Hepatocyte (in vitro differentiated cells): ENCODE measurements at regions not wholly inside any gene's neighbourhood (a gene's known extent, or its start where the extent isn't known, plus 50 kb on each side); places are given as distances from the start of the nearest gene placed in this dataset.

Source experiments
- DNase-seq: peaks from one replicate; pipeline ENCODE4 v3.0.0-alpha.2; 2016; ENCODE audit warnings: low spot score
- H2AFZ ChIP-seq: fragments of 200-600 bp; sonication (generic); 2 replicates; pipeline ENCODE4 v1.6.0; 2016; ENCODE audit warnings: antibody characterized with exemption, mild to moderate bottlenecking
- H3K27ac ChIP-seq: fragments of 200-600 bp; sonication (generic); 2 replicates; pipeline ENCODE4 v1.5.1; 2016; ENCODE audit warnings: mild to moderate bottlenecking
- H3K27me3 ChIP-seq: fragments of 200-600 bp; sonication (generic); 2 replicates; pipeline ENCODE4 v1.6.1; 2016
- H3K36me3 ChIP-seq: fragments of 200-600 bp; sonication (generic); replicated peaks from 2 replicates; pipeline ENCODE4 v1.5.1; 2016; ENCODE audit warnings: low read depth; ENCODE audit not compliant: insufficient read depth
- H3K4me1 ChIP-seq: fragments of 200-600 bp; sonication (generic); 2 replicates; pipeline ENCODE4 v1.5.1; 2016; ENCODE audit warnings: mild to moderate bottlenecking, moderate library complexity; ENCODE audit not compliant: insufficient read depth
- H3K4me2 ChIP-seq: fragments of 200-600 bp; sonication (generic); 2 replicates; pipeline ENCODE4 v1.6.0; 2016
- H3K4me3 ChIP-seq: fragments of 200-600 bp; sonication (generic); 2 replicates; pipeline ENCODE4 v1.5.1; 2016; ENCODE audit warnings: mild to moderate bottlenecking
- H3K79me2 ChIP-seq: fragments of 200-600 bp; sonication (generic); 2 replicates; pipeline ENCODE4 v1.6.0; 2017; ENCODE audit warnings: mild to moderate bottlenecking
- H3K9me2 ChIP-seq: fragments of 200-600 bp; sonication (generic); replicated peaks from 2 replicates; pipeline ENCODE4 v1.6.0; 2017; ENCODE audit warnings: mild to moderate bottlenecking; ENCODE audit not compliant: insufficient read depth
- H3K9me3 ChIP-seq: fragments of 200-600 bp; sonication (generic); 2 replicates; pipeline ENCODE4 v1.5.1; 2016; ENCODE audit warnings: low read depth, mild to moderate bottlenecking
- H4K20me1 ChIP-seq: fragments of 200-600 bp; sonication (generic); 2 replicates; pipeline ENCODE4 v1.6.0; 2016; ENCODE audit warnings: mild to moderate bottlenecking; ENCODE audit not compliant: insufficient read depth, poor library complexity, severe bottlenecking
- EZH2 ChIP-seq: fragments of 200-600 bp; sonication (generic); IDR thresholded peaks from 2 replicates; pipeline ENCODE4 v1.6.1; 2016; ENCODE audit warnings: antibody characterized with exemption, mild to moderate bottlenecking, borderline replicate concordance
- EZH2phosphoT487 ChIP-seq: fragments of 200-600 bp; sonication (generic); IDR thresholded peaks from one replicate; pipeline ENCODE4 v1.6.1; 2018; ENCODE audit warnings: antibody characterized with exemption, mild to moderate bottlenecking, low read depth, moderate library complexity; ENCODE audit not compliant: unreplicated experiment, severe bottlenecking
- WGBS: methylation state at CpG from one replicate; pipeline ENCODE4 v1.1.6; 2016; ENCODE audit warnings: low lambda C conversion rate; ENCODE audit errors: missing lambda C conversion rate; 5-methylcytosine and 5-hydroxymethylcytosine counted together
- TF ChIP-seq, protein P1 (sequence below): fragments of 200-600 bp; sonication (generic); IDR thresholded peaks from 2 replicates; pipeline ENCODE4 v1.5.1; 2016; ENCODE audit warnings: antibody characterized with exemption, mild to moderate bottlenecking; ENCODE audit not compliant: poor library complexity

GRCh38 chr7:25897261-25897782, 254.7 kb upstream of the NFE2L3 start:
- 70% methylated on average over 8 of the region's 8 CpGs for WGBS
- DNase-seq: no peak

GRCh38 chr7:25900245-25900644, 251.8 kb upstream of the NFE2L3 start:
- Histone ChIP-seq H3K9me2 (no peaks in the 10 kb centered on the region), H3K27ac (no peak overlapping the region), H4K20me1 (no peaks in the 10 kb centered on the region), H3K4me3 (no peak overlapping the region), H3K27me3 (no peaks in the 10 kb centered on the region), H2AFZ (no peak overlapping the region), H3K4me1 (no peaks in the 10 kb centered on the region), H3K79me2 (no peaks in the 10 kb centered on the region), H3K9me3 (no peaks in the 10 kb centered on the region), H3K36me3 (no peaks in the 10 kb centered on the region), H3K4me2 (no peak overlapping the region)
- WGBS: 93% methylated on average over 3 of the region's 3 CpGs
- TF ChIP-seq EZH2phosphoT487 (no peak), EZH2 (no peak)
- TF ChIP-seq, protein P1, sequence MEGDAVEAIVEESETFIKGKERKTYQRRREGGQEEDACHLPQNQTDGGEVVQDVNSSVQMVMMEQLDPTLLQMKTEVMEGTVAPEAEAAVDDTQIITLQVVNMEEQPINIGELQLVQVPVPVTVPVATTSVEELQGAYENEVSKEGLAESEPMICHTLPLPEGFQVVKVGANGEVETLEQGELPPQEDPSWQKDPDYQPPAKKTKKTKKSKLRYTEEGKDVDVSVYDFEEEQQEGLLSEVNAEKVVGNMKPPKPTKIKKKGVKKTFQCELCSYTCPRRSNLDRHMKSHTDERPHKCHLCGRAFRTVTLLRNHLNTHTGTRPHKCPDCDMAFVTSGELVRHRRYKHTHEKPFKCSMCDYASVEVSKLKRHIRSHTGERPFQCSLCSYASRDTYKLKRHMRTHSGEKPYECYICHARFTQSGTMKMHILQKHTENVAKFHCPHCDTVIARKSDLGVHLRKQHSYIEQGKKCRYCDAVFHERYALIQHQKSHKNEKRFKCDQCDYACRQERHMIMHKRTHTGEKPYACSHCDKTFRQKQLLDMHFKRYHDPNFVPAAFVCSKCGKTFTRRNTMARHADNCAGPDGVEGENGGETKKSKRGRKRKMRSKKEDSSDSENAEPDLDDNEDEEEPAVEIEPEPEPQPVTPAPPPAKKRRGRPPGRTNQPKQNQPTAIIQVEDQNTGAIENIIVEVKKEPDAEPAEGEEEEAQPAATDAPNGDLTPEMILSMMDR: no peak
- no peak for DNase-seq

More at GRCh38 chr7:25897261-25897782, 254.7 kb upstream of the NFE2L3 start:
- no peak overlapping the region for H3K4me2 ChIP-seq
- no peaks in the 10 kb centered on the region for H3K36me3 ChIP-seq
- no peak overlapping the region for H2AFZ ChIP-seq
- peaks cover 5% of the 10 kb centered on the region for H3K4me1 ChIP-seq
- TF ChIP-seq, protein P1: no peak
- TF ChIP-seq EZH2phosphoT487 (no peak), EZH2 (no peak)
- no peaks in the 10 kb centered on the region for H4K20me1 ChIP-seq
- no peak overlapping the region for H3K27ac ChIP-seq
- no peaks in the 10 kb centered on the region for H3K27me3 ChIP-seq
- H3K4me3 ChIP-seq: no peak overlapping the region
- no peaks in the 10 kb centered on the region for H3K79me2 ChIP-seq
- H3K9me2 ChIP-seq: no peaks in the 10 kb centered on the region
- no peaks in the 10 kb centered on the region for H3K9me3 ChIP-seq

DNA sequence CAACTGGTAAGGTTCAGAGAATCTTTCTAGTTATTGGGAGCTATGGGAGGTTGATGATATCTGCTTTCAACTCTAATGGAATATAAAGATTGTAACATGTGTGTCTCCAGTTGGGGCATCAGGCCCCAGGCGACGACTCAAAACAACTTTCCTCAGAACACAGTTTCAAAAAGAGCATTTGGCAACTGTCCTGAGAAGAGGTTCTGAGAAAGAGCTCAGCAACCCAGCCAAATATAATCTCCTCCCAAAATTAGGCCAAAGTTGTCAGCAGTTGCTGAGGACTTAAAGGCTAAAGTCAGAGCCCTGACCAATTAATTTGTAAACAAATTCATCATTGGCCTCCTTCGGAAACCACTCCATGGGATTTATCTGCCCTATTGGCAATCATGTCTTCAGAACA, 251.1 kb upstream of the NFE2L3 start:
- no peak overlapping the region for H3K4me2 ChIP-seq
- no peaks in the 10 kb centered on the region for H3K36me3 ChIP-seq
- TF ChIP-seq, protein P1: no peak
- TF ChIP-seq EZH2 (no peak), EZH2phosphoT487 (no peak)
- no peaks in the 10 kb centered on the region for H3K9me2 ChIP-seq
- no peaks in the 10 kb centered on the region for H3K27me3 ChIP-seq
- H3K4me3 ChIP-seq: no peak overlapping the region
- H3K9me3 ChIP-seq: no peaks in the 10 kb centered on the region
- WGBS: 86% methylated on average over 3 of the region's 3 CpGs
- no peaks in the 10 kb centered on the region for H4K20me1 ChIP-seq
- no peaks in the 10 kb centered on the region for H3K4me1 ChIP-seq
- H3K27ac ChIP-seq: no peak overlapping the region
- DNase-seq: no peak
- H3K79me2 ChIP-seq: no peaks in the 10 kb centered on the region
- no peak overlapping the region for H2AFZ ChIP-seq

DNA sequence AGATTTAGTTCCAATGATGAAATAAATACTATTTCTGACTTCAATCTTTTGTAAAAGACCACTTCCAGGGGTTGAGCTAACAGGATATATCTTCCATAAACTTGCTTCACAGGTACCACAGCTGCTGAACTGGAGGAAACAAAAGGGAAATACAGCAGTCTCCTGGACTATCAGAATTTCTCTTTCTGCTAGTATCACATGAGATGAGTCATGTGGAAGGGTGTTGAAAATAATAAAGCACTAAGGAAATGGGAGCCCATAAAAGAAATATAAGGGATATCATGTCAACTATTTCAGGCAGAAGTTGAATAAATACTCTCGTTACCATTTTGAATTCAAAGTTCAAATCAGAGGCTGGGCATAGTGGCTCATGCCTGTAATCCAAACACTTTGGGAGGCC, 250.3 kb upstream of the NFE2L3 start:
- H3K27ac ChIP-seq: no peak overlapping the region
- H3K4me2 ChIP-seq: no peak overlapping the region
- TF ChIP-seq EZH2: no peak
- TF ChIP-seq EZH2phosphoT487: no peak
- TF ChIP-seq, protein P1: no peak
- WGBS: 90% methylated on average over 1 of the region's 1 CpG
- DNase-seq: no peak
- H3K9me2 ChIP-seq: no peaks in the 10 kb centered on the region
- H3K79me2 ChIP-seq: no peaks in the 10 kb centered on the region
- no peaks in the 10 kb centered on the region for H3K36me3 ChIP-seq
- H3K4me3 ChIP-seq: no peak overlapping the region
- H3K4me1 ChIP-seq: no peaks in the 10 kb centered on the region
- H4K20me1 ChIP-seq: no peaks in the 10 kb centered on the region
- no peaks in the 10 kb centered on the region for H3K27me3 ChIP-seq
- no peak overlapping the region for H2AFZ ChIP-seq
- no peaks in the 10 kb centered on the region for H3K9me3 ChIP-seq
